Neuronal stem cell (in vitro differentiated cells): ENCODE measurements at regions not wholly inside any gene's neighbourhood (a gene's known extent, or its start where the extent isn't known, plus 50 kb on each side); places are given as distances from the start of the nearest gene placed in this dataset.
A peak's percentile ranks its signal among the peaks of the same experiment; 100 is the strongest.
"Not testable (repeated sequence)": the region's sequence is repeated elsewhere in the genome, so short reads cannot be mapped to it uniquely, and the experiment has no call there.

Experiments
- DNase-seq: peaks from one replicate; pipeline ENCODE4 v3.0.0-alpha.2; 2013; ENCODE audit warnings: low spot score
- H2AFZ ChIP-seq: one replicate; pipeline ENCODE4 v1.6.1; 2013; ENCODE audit warnings: mild to moderate bottlenecking, low read length, inconsistent platforms
- H2AK5ac ChIP-seq: 2 replicates; pipeline ENCODE4 v1.6.1; 2013; ENCODE audit warnings: low read depth, mild to moderate bottlenecking, inconsistent platforms, low read length, moderate library complexity, mixed read lengths
- H2BK120ac ChIP-seq: 2 replicates; pipeline ENCODE4 v1.6.1; 2013; ENCODE audit warnings: low read depth, mild to moderate bottlenecking, inconsistent platforms, low read length, moderate library complexity, mixed read lengths
- H2BK12ac ChIP-seq: one replicate; pipeline ENCODE4 v1.6.1; 2013; ENCODE audit warnings: low read length, inconsistent platforms
- H2BK15ac ChIP-seq: 2 replicates; pipeline ENCODE4 v1.6.1; 2013; ENCODE audit warnings: mild to moderate bottlenecking, low read length, inconsistent platforms, mixed read lengths
- H2BK5ac ChIP-seq: one replicate; pipeline ENCODE4 v1.6.1; 2013; ENCODE audit warnings: inconsistent platforms, mild to moderate bottlenecking, low read length, moderate library complexity
- H3K14ac ChIP-seq: one replicate; pipeline ENCODE4 v1.6.1; 2013; ENCODE audit warnings: low read length, inconsistent platforms
- H3K18ac ChIP-seq: 2 replicates; pipeline ENCODE4 v1.6.1; 2013; ENCODE audit warnings: low read length, inconsistent platforms
- H3K23ac ChIP-seq: 2 replicates; pipeline ENCODE4 v1.6.1; 2013; ENCODE audit warnings: low read depth, mild to moderate bottlenecking, mixed read lengths, low read length, inconsistent platforms; ENCODE audit not compliant: poor library complexity
- H3K27ac ChIP-seq: replicated peaks from 3 replicates; pipeline ENCODE4 v1.5.1; 2013; ENCODE audit warnings: low read length, inconsistent platforms
- H3K27me3 ChIP-seq, 3 experiments: 2 replicates each; pipeline ENCODE4 v1.6.1; 2013; ENCODE audit warnings: low read length in 3 of 3, mild to moderate bottlenecking in 2 of 3, inconsistent platforms in 1 of 3, low read depth in 1 of 3, mixed read lengths in 1 of 3, moderate library complexity in 1 of 3; ENCODE audit not compliant: control insufficient read depth in 3 of 3, insufficient read depth in 3 of 3
- H3K36me3 ChIP-seq, 2 donors: replicated peaks in 1 of 2; 2 replicates each; pipeline ENCODE4 v1.6.1; 2013; ENCODE audit warnings: low read length in 2 of 2; ENCODE audit not compliant: control insufficient read depth in 2 of 2, insufficient read depth in 2 of 2
- H3K4ac ChIP-seq: 2 replicates; pipeline ENCODE4 v1.6.1; 2013; ENCODE audit warnings: inconsistent platforms, mild to moderate bottlenecking, low read length, moderate library complexity
- H3K4me1 ChIP-seq, 2 donors: 1 replicate in 1 of 2; 2 replicates in 1 of 2; pipeline ENCODE4 v1.6.1; 2013; ENCODE audit warnings: low read length in 2 of 2, low read depth in 1 of 2; ENCODE audit not compliant: control insufficient read depth in 2 of 2, insufficient read depth in 1 of 2
- H3K4me2 ChIP-seq: one replicate; pipeline ENCODE4 v1.6.1; 2013; ENCODE audit warnings: mild to moderate bottlenecking, low read length, inconsistent platforms; ENCODE audit not compliant: insufficient read depth, poor library complexity, severe bottlenecking
- H3K4me3 ChIP-seq, 2 donors: 2 replicates each; pipeline ENCODE4 v1.5.1; 2013; ENCODE audit warnings: low read length in 2 of 2, mild to moderate bottlenecking in 2 of 2, inconsistent platforms in 1 of 2, moderate library complexity in 1 of 2
- H3K79me1 ChIP-seq: one replicate; pipeline ENCODE4 v1.6.1; 2013; ENCODE audit warnings: low read depth, mild to moderate bottlenecking, inconsistent platforms, low read length, moderate library complexity
- H3K9ac ChIP-seq: one replicate; pipeline ENCODE4 v1.6.1; 2013; ENCODE audit warnings: mild to moderate bottlenecking, low read depth, low read length, inconsistent platforms; ENCODE audit not compliant: poor library complexity
- H3K9me3 ChIP-seq, 2 donors: replicated peaks in 1 of 2; 2 replicates each; pipeline versions ENCODE3 to v1.6.1; 2013; ENCODE audit warnings: low read length in 2 of 2, mild to moderate bottlenecking in 2 of 2, inconsistent platforms in 1 of 2, low read depth in 1 of 2, mixed read lengths in 1 of 2, moderate library complexity in 1 of 2; ENCODE audit not compliant: control insufficient read depth in 2 of 2, insufficient read depth in 1 of 2
- H4K8ac ChIP-seq: one replicate; pipeline ENCODE4 v1.6.1; 2013; ENCODE audit warnings: low read depth, mild to moderate bottlenecking, inconsistent platforms, low read length, moderate library complexity
- H4K91ac ChIP-seq: one replicate; pipeline ENCODE4 v1.6.1; 2013; ENCODE audit warnings: low read length, low read depth, mild to moderate bottlenecking, inconsistent platforms; ENCODE audit not compliant: poor library complexity
- WGBS, 2 donors: extraction: QIAGEN DNeasy Blood & Tissue Kit; methylation state at CpG; one replicate each; pipeline ENCODE4 v1.1.7; 2013; ENCODE audit warnings: missing lambda C conversion rate in 2 of 2, mixed read lengths in 1 of 2; ENCODE audit not compliant: insufficient read length in 2 of 2, insufficient replicate concordance in 1 of 2; ENCODE audit errors: extremely low coverage in 2 of 2; 5-methylcytosine and 5-hydroxymethylcytosine counted together

- H3K4me3 ChIP-seq, H2BK15ac ChIP-seq, H3K23ac ChIP-seq, DNase-seq, H3K4ac ChIP-seq, H2AK5ac ChIP-seq, H2BK12ac ChIP-seq, H2AFZ ChIP-seq, H2BK5ac ChIP-seq, H3K14ac ChIP-seq, H4K8ac ChIP-seq, H3K4me2 ChIP-seq, H3K27me3 ChIP-seq, H3K18ac ChIP-seq, H2BK120ac ChIP-seq, H3K27ac ChIP-seq, H3K9ac ChIP-seq, H3K36me3 ChIP-seq, H3K79me1 ChIP-seq, H3K4me1 ChIP-seq, H4K91ac ChIP-seq: not testable (repeated sequence)
- no CpG with 5 or more reads among the region's 1 CpG for WGBS, 2 donors
- H3K9me3 ChIP-seq, result peaks cover 0 to 19% of the 10 kb centered on the region in 2 donors
Observed at GRCh38 chr14:105923520-105924191, 397.3 kb downstream of the TMEM121 start.

DNA sequence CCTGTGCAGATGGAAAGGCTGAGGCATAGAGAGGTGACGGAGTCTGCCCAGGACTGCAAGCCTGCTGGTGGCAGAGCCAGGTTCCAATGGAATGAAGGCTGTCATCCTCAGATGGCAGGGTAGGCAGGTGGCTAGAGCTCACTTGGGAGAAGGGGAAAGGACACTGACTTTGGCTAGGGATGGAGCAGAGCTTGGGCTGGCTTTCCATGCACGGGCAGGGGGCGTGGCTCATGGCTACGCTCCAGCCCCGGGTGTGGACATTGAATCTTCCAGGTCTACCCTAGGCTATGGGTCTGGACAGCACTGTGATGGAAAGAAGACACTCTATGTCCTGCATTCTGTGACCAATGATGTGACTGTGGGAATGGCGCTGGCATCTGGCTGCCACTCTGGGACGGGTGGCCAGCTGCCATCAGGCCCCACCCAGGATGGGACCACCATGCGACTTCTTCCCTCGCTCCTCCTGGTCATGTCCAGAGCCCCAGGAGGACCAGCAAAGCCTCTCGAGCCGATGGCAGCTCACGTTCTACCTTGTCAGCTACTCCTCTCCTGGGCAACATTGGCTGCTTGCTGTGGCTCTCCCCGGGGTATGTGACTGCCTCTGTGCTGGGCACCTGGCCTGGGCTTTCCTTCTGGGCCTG, 398.7 kb downstream of the TMEM121 start:
- Histone ChIP-seq H2BK12ac (no peak overlapping the region), H3K4ac (no peak overlapping the region), H3K14ac (no peak overlapping the region), H3K79me1 (peaks cover 2% of the 10 kb centered on the region), H3K27me3 (no peaks in the 10 kb centered on the region), H3K27ac (no peak overlapping the region), H3K18ac (no peak overlapping the region), H2AK5ac (no peak overlapping the region), H3K9me3 (peaks cover 0 to 23% of the 10 kb centered on the region in 2 donors), H3K9ac (peak overlapping the region; percentile 30), H2BK5ac (no peak overlapping the region), H2BK15ac (no peak overlapping the region), H3K23ac (no peak overlapping the region), H2AFZ (no peak overlapping the region), H4K8ac (no peak overlapping the region), H4K91ac (no peak overlapping the region), H3K4me1 (no peaks in the 10 kb centered on the region), H3K4me3 (peak overlapping the region in 1 of 2 donors; percentile 15), H3K36me3 (no peaks in the 10 kb centered on the region), H2BK120ac (no peak overlapping the region), H3K4me2 (no peak overlapping the region)
- no peak for DNase-seq
- WGBS, 2 donors, result no CpG with 5 or more reads among the region's 13 CpGs

GRCh38 chr14:105925615-105926372, 399.4 kb downstream of the TMEM121 start:
- Histone ChIP-seq H2BK120ac (no peak overlapping the region), H3K18ac (no peak overlapping the region), H2AFZ (no peak overlapping the region), H4K91ac (no peak overlapping the region), H3K14ac (no peak overlapping the region), H3K79me1 (peaks cover 2% of the 10 kb centered on the region), H2AK5ac (no peak overlapping the region), H2BK5ac (no peak overlapping the region), H3K36me3 (no peaks in the 10 kb centered on the region), H3K9me3 (peaks cover 0 to 29% of the 10 kb centered on the region in 2 donors), H3K4me1 (no peaks in the 10 kb centered on the region), H3K27me3 (no peaks in the 10 kb centered on the region), H3K23ac (no peak overlapping the region), H2BK15ac (no peak overlapping the region), H2BK12ac (no peak overlapping the region), H4K8ac (no peak overlapping the region), H3K4ac (no peak overlapping the region), H3K4me2 (no peak overlapping the region), H3K4me3 (no peak overlapping the region), H3K27ac (no peak overlapping the region), H3K9ac (no peak overlapping the region)
- no CpG with 5 or more reads among the region's 18 CpGs for WGBS, 2 donors
- no peak for DNase-seq
